GM20000 (cell line): ENCODE measurements at regions not wholly inside any gene's neighbourhood (a gene's known extent, or its start where the extent isn't known, plus 50 kb on each side); places are given as distances from the start of the nearest gene placed in this dataset.

Source experiments
- DNase-seq: peaks from one replicate; pipeline ENCODE4 v3.0.0; 2012; ENCODE audit warnings: low spot score
- CTCF ChIP-seq: IDR thresholded peaks from 2 replicates; pipeline ENCODE4 v1.5.1; 2012; ENCODE audit warnings: mild to moderate bottlenecking, control low read depth; ENCODE audit errors: extremely low read depth, missing control alignments

GRCh38 chr4:110915301-110915700 lies 292.4 kb upstream of the PITX2 start:
- no peak for DNase-seq
- TF ChIP-seq CTCF = no peak

GRCh38 chr4:110916505-110916904 lies 293.6 kb upstream of the PITX2 start:
- no peak for DNase-seq
- TF ChIP-seq CTCF = no peak

GRCh38 chr4:110917835-110918234 lies 295.0 kb upstream of the PITX2 start:
- TF ChIP-seq CTCF = no peak
- no peak for DNase-seq

GRCh38 chr4:110920990-110921389 lies 298.1 kb upstream of the PITX2 start:
- DNase-seq = no peak
- TF ChIP-seq CTCF = no peak

- no peak for DNase-seq
- TF ChIP-seq CTCF = no peak
These were observed 301.9 kb upstream of the PITX2 start for GRCh38 chr4:110924761-110925160.

GRCh38 chr4:110926841-110927400 lies 304.0 kb upstream of the PITX2 start:
- no peak for TF ChIP-seq CTCF
- no peak for DNase-seq

GRCh38 chr4:110933341-110933740 lies 310.5 kb upstream of the PITX2 start:
- TF ChIP-seq CTCF = no peak
- DNase-seq = no peak
